Smooth muscle cell of the brain vasculature (primary cell): ENCODE measurements at regions not wholly inside any gene's neighbourhood (a gene's known extent, or its start where the extent isn't known, plus 50 kb on each side); places are given as distances from the start of the nearest gene placed in this dataset.

ENCODE experiments used
- DNase-seq: peaks from one replicate; pipeline ENCODE4 v3.0.0-alpha.2; 2012; ENCODE audit warnings: low read depth, low spot score

DNA sequence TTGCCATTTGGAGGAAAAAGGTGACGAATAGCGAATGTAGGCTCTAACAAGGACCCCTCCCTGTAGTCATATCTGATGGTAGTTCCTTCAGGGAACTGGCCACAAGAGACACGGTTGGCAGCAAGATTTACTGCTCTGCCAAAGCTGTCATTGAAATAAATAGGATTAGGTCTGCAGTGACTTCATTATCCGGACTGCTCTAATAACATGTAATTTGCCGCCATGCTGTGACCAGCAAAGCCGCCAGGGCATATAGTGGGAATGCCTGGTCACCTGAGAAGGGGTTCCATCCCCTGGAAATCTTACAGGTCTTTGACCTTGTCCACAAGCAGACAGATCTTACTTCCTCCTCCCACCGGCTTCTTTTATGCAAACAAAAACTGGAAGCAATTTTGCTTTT lies 59.4 kb upstream of the LAPTM4A start:
- DNase-seq = no peak

DNA sequence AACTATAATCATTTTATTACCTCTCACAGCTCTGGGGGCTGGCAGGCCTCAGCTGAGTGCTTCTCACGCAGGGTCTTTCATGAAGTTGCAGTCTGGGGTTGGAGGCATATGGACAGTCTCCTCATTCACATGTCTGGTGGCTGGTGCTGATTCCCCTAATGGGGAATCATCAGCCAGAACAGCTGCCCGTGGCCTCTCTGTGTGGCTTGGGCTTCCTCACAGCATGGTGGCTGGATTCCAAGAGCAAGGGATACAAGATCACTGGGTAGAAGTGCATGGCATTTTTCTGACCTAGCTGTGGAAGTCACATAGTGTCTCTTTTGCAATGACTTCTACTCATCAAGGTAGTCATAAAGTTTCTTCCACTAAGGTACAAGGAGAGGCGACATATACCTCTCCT lies 59.0 kb upstream of the LAPTM4A start:
- DNase-seq = no peak

DNA sequence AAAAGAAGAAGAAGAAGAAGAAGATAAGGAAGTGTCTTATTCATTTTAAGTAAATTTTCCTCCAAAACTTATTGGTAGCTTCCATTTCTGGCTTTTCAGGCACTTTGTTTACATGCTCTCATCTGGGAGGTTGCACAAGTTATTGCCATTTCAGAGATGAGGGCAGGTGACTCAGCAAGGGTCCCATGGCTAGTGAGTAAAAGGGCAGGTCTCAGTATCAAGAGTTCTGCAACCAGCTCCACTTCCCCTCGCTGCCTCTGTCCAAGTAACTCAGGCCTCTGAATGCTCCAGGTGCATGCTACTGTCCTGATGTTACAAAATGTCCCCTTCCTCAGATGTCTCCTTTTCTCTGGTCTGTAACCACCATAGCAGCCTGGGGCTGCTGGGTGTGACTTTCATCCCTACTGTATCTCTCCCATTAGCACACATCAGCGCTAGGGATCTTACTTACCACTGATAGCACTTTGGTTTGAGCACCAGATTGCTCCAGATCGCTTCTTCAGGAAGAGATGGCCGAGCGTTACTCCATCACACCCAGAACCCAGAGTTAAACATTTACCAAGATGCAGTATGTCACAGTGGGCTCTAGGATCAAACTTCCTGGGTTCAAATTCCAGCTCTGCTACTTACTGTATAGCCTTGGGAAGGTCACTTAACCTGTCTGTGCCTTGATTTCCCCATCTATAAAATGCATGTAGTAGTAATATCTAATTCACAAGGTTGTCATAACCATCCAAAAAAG lies 57.4 kb upstream of the LAPTM4A start:
- no peak for DNase-seq

GRCh38 chr2:20107776-20108175 lies 56.3 kb upstream of the LAPTM4A start:
- no peak for DNase-seq

DNA sequence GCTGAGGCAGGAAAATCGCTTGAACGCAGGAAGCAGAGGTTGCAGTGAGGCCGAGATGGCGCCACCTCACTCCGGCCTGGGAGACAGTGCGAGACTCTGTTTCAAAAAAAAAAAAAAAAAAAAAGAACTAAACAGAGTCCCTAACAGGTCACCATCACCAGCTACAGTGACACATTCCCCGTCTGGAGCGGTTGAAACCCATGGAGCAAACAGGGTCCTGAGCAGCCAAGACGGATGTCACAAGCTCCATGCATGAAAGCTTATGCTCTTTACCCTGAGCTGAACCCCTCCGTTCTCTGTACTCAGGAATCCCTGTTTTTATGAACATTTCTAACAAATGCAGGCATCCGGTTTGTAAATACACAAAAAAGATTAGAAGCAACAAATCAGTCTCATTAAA lies 55.9 kb upstream of the LAPTM4A start:
- DNase-seq = no peak

GRCh38 chr2:20106746-20107145 lies 55.3 kb upstream of the LAPTM4A start:
- no peak for DNase-seq

DNA sequence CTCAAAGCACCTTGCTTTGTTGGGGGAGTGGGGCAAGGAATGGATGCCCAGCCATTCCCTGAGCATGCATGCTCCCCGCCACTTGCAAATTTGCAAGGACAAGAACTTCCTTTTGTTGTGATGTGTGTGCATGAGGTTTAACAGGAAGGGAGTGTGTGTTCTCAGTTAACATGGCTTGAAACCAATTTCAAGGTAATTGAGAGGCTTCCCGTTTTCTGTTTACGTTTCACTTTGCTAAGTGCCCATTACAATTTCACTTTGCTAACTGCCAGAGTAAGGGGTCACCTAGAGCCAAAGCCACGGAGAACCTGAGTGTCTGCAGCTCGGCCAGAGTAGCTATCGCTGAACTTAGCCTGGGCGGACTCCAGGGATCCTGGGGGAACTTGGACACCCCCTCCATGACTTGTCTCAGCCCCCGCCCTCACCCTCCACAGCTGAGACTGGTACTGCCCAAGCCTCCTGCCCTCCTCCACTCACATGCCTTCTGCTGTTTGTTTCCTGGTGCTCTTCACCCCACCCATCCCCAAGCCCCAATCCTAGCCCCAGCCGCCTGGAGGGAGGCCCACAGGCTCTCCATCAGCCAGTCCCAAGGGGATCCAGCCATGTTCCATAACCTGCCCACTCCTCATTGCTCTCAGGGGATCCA lies 53.6 kb upstream of the LAPTM4A start:
- DNase-seq = no peak

- no peak for DNase-seq
Measured at GRCh38 chr2:20103530-20103929, 52.1 kb upstream of the LAPTM4A start.
